ENCODE measurements at regions not wholly inside any gene's neighbourhood (a gene's known extent, or its start where the extent isn't known, plus 50 kb on each side); places are given as distances from the start of the nearest gene placed in this dataset.

DNA sequence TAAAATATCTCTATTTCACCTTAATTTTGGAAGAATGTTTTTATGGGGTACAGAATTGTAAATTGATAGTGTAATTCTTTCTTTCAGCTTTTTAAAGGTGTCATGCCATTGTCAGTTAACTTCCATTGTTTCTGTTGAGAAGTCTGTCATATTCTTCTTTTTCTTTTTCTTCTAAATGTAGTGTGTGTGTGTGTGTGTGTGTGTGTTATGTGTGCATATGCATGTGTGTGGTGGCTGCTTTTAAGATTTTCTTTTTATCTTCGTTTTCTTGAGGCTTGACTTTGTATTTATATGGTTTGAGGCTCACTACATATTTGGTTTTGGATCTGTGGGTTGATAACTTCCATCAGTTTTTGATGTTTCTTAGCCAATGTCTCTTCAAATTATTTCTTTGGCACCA lies 176.5 kb downstream of the OGFRL1 start:
- intact Hi-C loops (cut with DNase I), result no loop called here
- H3K4me3 ChIP-seq (ENCODE audit: low read length), result no peak overlapping the region
- DNase-seq, result no peak
- 45% methylated on average over 1 of the region's 1 CpG for WGBS
- ATAC-seq, result no peak
- no peak overlapping the region for H3K27ac ChIP-seq (ENCODE audit: low read length)
- H3K9me3 ChIP-seq (ENCODE audit: control insufficient read depth, low read length), result no peaks in the 10 kb centered on the region
- H3K27me3 ChIP-seq (ENCODE audit: control insufficient read depth, insufficient read depth), result no peaks in the 10 kb centered on the region
- H3K4me1 ChIP-seq (ENCODE audit: control insufficient read depth, insufficient read depth, low read length), result no peaks in the 10 kb centered on the region

DNA sequence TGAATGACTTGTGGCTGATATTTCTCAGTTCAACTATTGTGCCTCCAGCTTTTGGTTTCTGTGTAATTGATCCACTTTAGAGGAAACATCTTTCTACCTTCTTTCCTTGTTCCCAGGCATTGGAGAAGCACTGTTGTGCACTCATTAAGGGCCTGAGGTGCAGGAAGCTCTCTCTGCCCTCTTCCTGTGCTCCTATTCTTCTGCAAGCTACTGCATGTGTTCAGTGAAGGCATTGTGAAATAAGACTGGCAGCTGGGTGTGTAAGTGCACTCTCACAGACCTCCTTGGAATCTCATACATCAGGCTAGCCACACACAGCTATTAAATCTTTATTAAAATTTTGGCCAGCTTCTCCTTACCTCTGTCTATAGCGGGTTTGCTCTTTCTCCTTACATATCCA lies 177.8 kb downstream of the OGFRL1 start:
- Histone ChIP-seq H3K27me3 (ENCODE audit: control insufficient read depth, insufficient read depth) (no peaks in the 10 kb centered on the region), H3K9me3 (ENCODE audit: control insufficient read depth, low read length) (no peaks in the 10 kb centered on the region), H3K27ac (ENCODE audit: low read length) (no peak overlapping the region), H3K4me3 (ENCODE audit: low read length) (no peak overlapping the region), H3K4me1 (ENCODE audit: control insufficient read depth, insufficient read depth, low read length) (no peaks in the 10 kb centered on the region)
- intact Hi-C loops (cut with DNase I), result no loop called here
- no peak for DNase-seq
- 96% methylated on average over 1 of the region's 1 CpG for WGBS
- ATAC-seq, result no peak

DNA sequence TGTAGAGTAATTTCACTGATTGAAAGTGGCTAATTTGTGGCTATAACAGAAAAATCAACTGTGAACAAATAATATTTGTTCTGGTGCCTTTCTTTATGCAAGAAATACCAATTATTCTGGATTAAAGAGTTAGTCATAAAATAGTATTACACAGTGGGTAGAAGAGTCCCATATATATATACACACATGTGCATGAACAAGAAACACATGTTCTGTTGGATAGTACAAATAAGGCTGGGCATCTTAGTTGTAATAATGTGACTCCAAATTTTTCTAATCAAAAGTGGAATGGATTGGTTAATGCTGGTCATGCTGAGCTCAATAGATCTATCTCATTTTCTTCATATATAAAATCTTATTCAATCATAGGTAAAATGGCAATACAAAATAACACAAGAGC lies 179.4 kb downstream of the OGFRL1 start:
- no peaks in the 10 kb centered on the region for H3K27me3 ChIP-seq (ENCODE audit: control insufficient read depth, insufficient read depth)
- no peak for ATAC-seq
- intact Hi-C loops (cut with DNase I), result no loop called here
- no peak overlapping the region for H3K4me3 ChIP-seq (ENCODE audit: low read length)
- no peak for DNase-seq
- no peaks in the 10 kb centered on the region for H3K4me1 ChIP-seq (ENCODE audit: control insufficient read depth, insufficient read depth, low read length)
- no peak overlapping the region for H3K27ac ChIP-seq (ENCODE audit: low read length)
- no peaks in the 10 kb centered on the region for H3K9me3 ChIP-seq (ENCODE audit: control insufficient read depth, low read length)

DNA sequence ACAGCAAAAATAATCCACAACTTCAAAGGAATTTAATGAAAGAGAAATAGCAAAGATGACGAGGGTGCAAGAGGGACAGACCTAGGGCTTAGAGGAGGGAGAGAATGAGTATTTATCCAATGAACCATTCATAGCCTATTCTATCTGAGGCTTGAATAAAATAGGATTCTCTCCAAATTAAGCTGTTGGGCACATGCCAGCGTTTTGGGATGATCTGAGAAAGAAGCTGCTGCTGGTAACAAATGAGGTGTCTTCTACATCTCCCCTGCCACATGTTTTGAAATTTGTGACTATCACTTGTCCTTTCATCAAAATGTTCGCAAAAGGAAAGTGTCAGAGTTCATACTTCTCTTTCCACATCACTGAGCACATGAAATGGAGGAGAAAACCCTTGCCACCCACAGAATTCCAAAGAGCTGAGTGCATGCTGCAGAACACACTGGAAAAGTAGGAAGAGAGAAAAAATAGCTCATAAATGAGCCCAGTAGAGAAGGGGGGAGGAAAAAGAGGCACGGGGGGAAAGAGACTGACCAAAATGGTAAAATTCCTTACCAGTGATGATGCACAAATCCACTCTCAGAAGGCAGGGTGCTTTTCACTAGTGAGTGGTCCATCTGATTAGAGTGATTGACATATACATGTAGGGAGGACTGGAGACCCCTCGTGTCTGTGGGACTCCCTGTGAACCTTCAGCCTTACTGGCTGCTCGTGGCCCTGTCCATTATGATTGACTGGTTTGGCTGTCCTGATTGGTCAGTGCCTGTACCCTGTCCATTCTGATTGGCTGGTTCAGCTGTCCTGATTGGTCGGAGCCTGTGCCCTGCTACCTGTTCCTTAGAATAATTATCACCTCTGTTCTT lies 180.5 kb downstream of the OGFRL1 start:
- no peaks in the 10 kb centered on the region for H3K9me3 ChIP-seq (ENCODE audit: control insufficient read depth, low read length)
- WGBS, result 60% methylated on average over 7 of the region's 7 CpGs
- intact Hi-C loops (cut with DNase I), result no loop called here
- no peaks in the 10 kb centered on the region for H3K4me1 ChIP-seq (ENCODE audit: control insufficient read depth, insufficient read depth, low read length)
- ATAC-seq (peak; percentile 51 to 56), DNase-seq (no peak)
- no peak overlapping the region for H3K27ac ChIP-seq (ENCODE audit: low read length)
- no peaks in the 10 kb centered on the region for H3K27me3 ChIP-seq (ENCODE audit: control insufficient read depth, insufficient read depth)
- no peak overlapping the region for H3K4me3 ChIP-seq (ENCODE audit: low read length)

DNA sequence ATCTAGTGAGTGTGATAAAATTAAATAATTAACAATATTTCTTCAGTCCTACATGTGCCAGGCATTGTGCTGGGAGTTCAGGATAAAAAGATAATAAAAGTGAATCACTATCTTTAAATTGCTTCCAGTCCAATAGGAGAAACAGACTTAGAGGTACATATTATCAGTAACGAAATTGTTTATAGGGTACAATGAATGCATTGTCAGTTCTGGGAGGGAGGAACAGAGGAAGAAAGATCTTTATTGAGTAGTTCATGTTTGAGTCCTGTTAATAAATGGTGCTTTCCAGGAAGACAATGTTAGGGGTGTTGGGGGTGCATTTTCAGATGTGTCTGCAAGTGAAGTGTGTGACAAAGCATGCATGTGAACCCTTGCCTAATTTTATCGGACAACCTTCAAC lies 183.1 kb downstream of the OGFRL1 start:
- 87% methylated on average over 2 of the region's 2 CpGs for WGBS
- H3K4me1 ChIP-seq (ENCODE audit: control insufficient read depth, insufficient read depth, low read length), result no peaks in the 10 kb centered on the region
- intact Hi-C loops (cut with DNase I), result no loop called here
- no peak for ATAC-seq
- H3K27ac ChIP-seq (ENCODE audit: low read length), result no peak overlapping the region
- no peaks in the 10 kb centered on the region for H3K27me3 ChIP-seq (ENCODE audit: control insufficient read depth, insufficient read depth)
- H3K9me3 ChIP-seq (ENCODE audit: control insufficient read depth, low read length), result no peaks in the 10 kb centered on the region
- no peak for DNase-seq
- no peak overlapping the region for H3K4me3 ChIP-seq (ENCODE audit: low read length)

DNA sequence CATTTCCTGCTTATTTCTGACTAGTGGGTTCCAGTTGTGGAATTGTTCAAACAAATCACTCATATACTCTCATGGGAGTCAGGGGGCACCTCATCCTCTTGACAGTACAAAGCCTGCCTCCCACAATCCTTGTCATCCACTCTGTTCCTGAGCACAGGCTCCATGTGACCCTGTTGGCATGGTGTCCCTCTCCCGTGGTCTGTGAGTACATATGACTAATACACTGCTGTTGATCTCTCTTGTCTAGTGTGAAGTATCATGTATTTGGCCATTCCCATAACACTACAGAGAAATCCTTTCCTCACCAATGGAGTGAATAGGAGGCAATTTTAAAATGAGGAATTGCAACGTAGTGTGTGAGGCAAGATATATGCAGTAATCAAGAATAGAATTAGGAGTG lies 185.3 kb downstream of the OGFRL1 start:
- Histone ChIP-seq H3K4me3 (ENCODE audit: low read length) (no peak overlapping the region), H3K4me1 (ENCODE audit: control insufficient read depth, insufficient read depth, low read length) (no peaks in the 10 kb centered on the region), H3K9me3 (ENCODE audit: control insufficient read depth, low read length) (no peaks in the 10 kb centered on the region), H3K27ac (ENCODE audit: low read length) (no peak overlapping the region), H3K27me3 (ENCODE audit: control insufficient read depth, insufficient read depth) (no peaks in the 10 kb centered on the region)
- intact Hi-C loops (cut with DNase I), result no loop called here
- ATAC-seq, result peak; percentile 55 to 75
- WGBS, result 48% methylated on average over 2 of the region's 2 CpGs
- DNase-seq, result peak in 2 of 3 donors; percentile 40 to 52

DNA sequence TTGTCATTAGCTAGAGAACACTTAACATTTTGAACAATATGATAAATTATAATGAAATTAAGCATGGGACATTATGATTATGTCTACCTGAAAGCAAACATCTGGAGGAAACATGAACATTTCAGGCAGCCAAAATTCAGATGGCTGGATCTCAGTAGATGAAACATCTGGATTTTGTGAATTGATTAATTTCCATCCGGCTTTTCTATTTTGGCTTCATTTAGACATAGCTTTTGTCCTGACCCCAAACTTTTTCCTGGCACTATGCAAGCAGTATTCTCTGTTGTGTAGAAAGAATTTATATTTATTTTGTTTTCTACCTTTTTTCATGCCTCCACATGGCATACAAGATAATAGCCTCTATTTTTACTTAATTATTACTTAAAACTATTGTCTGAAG lies 186.3 kb downstream of the OGFRL1 start:
- no peaks in the 10 kb centered on the region for H3K27me3 ChIP-seq (ENCODE audit: control insufficient read depth, insufficient read depth)
- intact Hi-C loops (cut with DNase I), result no loop called here
- WGBS, result 53% methylated on average over 1 of the region's 1 CpG
- no peak overlapping the region for H3K27ac ChIP-seq (ENCODE audit: low read length)
- H3K4me1 ChIP-seq (ENCODE audit: control insufficient read depth, insufficient read depth, low read length), result no peaks in the 10 kb centered on the region
- no peaks in the 10 kb centered on the region for H3K9me3 ChIP-seq (ENCODE audit: control insufficient read depth, low read length)
- no peak for ATAC-seq
- no peak for DNase-seq
- H3K4me3 ChIP-seq (ENCODE audit: low read length), result no peak overlapping the region

DNA sequence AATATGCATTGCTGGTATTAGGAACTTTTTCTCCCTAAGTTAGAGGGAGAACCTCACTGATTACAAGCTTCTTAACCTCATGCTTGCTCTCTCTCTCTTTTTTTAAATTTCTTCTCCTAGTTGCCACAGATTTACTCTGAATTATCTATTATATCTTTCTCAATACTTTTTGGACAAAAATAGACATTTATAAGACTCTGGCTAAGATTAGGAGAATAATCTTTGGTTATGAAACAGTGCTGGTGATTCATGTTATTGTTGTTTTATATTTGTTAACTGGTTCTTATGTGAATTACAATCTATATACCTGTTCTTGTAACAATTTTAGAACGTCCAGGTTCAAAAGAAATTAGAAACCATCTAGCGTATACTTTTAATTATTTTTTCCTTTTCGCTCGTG lies 187.8 kb downstream of the OGFRL1 start:
- DNase-seq, result no peak
- H3K9me3 ChIP-seq (ENCODE audit: control insufficient read depth, low read length), result no peaks in the 10 kb centered on the region
- no peak overlapping the region for H3K4me3 ChIP-seq (ENCODE audit: low read length)
- no peaks in the 10 kb centered on the region for H3K4me1 ChIP-seq (ENCODE audit: control insufficient read depth, insufficient read depth, low read length)
- no peaks in the 10 kb centered on the region for H3K27me3 ChIP-seq (ENCODE audit: control insufficient read depth, insufficient read depth)
- ATAC-seq, result no peak
- no peak overlapping the region for H3K27ac ChIP-seq (ENCODE audit: low read length)
- intact Hi-C loops (cut with DNase I), result no loop called here
- 82% methylated on average over 4 of the region's 4 CpGs for WGBS

DNA sequence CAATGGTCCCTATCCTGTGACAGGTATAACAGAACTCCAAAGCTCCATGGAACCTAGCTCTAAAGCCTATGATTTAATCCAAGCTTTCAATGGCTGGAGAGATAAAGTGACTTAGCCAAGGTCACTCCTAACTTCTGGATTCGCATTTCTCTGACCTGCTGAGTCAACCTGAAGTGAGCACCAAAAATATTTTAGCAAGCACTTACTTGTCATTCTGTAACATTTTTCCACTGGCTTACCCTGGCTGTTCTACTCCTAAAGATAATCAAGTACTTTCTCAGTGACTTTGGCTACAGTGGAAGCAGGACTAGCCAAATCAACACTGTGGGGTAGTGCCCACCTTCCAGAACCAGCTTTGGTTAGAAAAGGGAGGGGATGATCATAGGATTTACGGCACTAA lies 188.3 kb downstream of the OGFRL1 start:
- DNase-seq (no peak), ATAC-seq (no peak)
- no peaks in the 10 kb centered on the region for H3K4me1 ChIP-seq (ENCODE audit: control insufficient read depth, insufficient read depth, low read length)
- intact Hi-C loops (cut with DNase I), result no loop called here
- H3K27me3 ChIP-seq (ENCODE audit: control insufficient read depth, insufficient read depth), result no peaks in the 10 kb centered on the region
- H3K27ac ChIP-seq (ENCODE audit: low read length), result no peak overlapping the region
- WGBS, result 92% methylated on average over 2 of the region's 2 CpGs
- H3K4me3 ChIP-seq (ENCODE audit: low read length), result no peak overlapping the region
- no peaks in the 10 kb centered on the region for H3K9me3 ChIP-seq (ENCODE audit: control insufficient read depth, low read length)

DNA sequence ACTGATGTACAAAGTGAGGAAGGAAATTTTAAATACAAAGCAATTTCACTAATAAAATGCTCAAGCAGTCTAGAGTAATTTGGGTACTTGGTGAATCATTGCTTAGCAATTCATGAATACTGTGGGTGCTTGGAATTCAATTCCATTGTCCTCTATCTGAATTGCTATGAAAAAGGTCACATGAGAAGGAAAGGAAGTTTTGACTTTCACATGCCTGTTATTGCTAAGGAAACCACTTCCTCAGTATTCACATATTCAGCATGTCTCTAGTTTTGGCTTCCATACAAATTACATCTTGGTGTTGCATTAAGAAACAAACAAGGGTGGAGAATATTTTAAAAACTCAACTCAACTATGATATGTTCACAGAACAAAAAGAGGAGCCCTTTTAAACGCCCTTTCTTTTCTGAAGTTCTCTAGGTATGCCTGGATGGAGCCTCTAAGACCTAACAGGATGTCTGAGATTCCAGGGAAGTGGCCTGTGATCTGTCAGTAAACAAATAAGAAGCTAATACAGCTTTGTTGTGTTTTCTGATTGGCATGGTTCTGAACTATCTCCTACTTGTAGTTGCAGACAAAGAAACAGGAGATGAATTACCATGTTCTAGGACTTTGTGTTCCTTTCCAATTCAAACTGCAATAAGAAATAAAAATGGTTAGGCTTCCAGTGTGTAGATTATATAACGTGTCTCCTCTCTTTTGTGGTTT lies 190.4 kb downstream of the OGFRL1 start:
- Histone ChIP-seq H3K4me1 (ENCODE audit: control insufficient read depth, insufficient read depth, low read length) (no peaks in the 10 kb centered on the region), H3K9me3 (ENCODE audit: control insufficient read depth, low read length) (no peaks in the 10 kb centered on the region), H3K4me3 (ENCODE audit: low read length) (no peak overlapping the region), H3K27ac (ENCODE audit: low read length) (peak overlapping the region; percentile 23), H3K27me3 (ENCODE audit: control insufficient read depth, insufficient read depth) (no peaks in the 10 kb centered on the region)
- DNase-seq (no peak), ATAC-seq (peak; percentile 72 to 88)
- intact Hi-C loops (cut with DNase I), result no loop called here
- 42% methylated on average over 2 of the region's 2 CpGs for whole genome bisulfite sequencing

DNA sequence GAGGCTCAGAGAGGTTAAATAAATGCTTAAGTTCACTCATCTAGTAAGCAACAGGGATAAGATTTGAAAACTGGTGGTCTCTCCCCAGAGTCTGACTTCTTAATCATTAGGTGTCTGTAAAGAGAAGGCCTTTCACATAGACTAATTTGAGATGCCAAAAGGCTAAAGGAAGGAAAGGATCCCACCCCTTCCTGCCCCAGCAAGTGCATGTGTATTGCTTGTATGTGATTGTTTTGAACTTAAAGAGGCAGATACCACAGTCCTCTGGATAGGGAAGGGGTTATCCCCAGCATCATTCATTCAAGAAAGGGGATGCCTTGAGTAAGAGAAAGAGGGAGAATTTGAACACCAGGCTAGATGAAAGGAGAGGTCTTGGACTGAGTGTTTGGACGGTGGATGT lies 192.0 kb downstream of the OGFRL1 start:
- Histone ChIP-seq H3K4me1 (ENCODE audit: control insufficient read depth, insufficient read depth, low read length) (no peaks in the 10 kb centered on the region), H3K4me3 (ENCODE audit: low read length) (no peak overlapping the region), H3K9me3 (ENCODE audit: control insufficient read depth, low read length) (no peaks in the 10 kb centered on the region), H3K27ac (ENCODE audit: low read length) (peak overlapping the region; percentile 75), H3K27me3 (ENCODE audit: control insufficient read depth, insufficient read depth) (no peaks in the 10 kb centered on the region)
- peak in 1 of 2 donors; percentile 69 for ATAC-seq
- DNase-seq, result no peak
- intact Hi-C loops (cut with DNase I), result no loop called here
- 33% methylated on average over 1 of the region's 1 CpG for WGBS

Data from right cardiac atrium (tissue), 5 donors.